ENCODE measurements at regions not wholly inside any gene's neighbourhood (a gene's known extent, or its start where the extent isn't known, plus 50 kb on each side); places are given as distances from the start of the nearest gene placed in this dataset.
"Not testable (repeated sequence)": the region's sequence is repeated elsewhere in the genome, so short reads cannot be mapped to it uniquely, and the experiment has no call there.

GRCh38 chr14:71399057-71399487 lies 491.8 kb downstream of the PCNX1 start:
- DNase-seq: no peak

GRCh38 chr14:71400871-71401321 lies 493.6 kb downstream of the PCNX1 start:
- no peak for DNase-seq

GRCh38 chr14:71402415-71402814 lies 495.2 kb downstream of the PCNX1 start:
- not testable (repeated sequence) for DNase-seq

- DNase-seq: peak; percentile 3
These were observed 496.4 kb downstream of the PCNX1 start for GRCh38 chr14:71403656-71404055.

DNA sequence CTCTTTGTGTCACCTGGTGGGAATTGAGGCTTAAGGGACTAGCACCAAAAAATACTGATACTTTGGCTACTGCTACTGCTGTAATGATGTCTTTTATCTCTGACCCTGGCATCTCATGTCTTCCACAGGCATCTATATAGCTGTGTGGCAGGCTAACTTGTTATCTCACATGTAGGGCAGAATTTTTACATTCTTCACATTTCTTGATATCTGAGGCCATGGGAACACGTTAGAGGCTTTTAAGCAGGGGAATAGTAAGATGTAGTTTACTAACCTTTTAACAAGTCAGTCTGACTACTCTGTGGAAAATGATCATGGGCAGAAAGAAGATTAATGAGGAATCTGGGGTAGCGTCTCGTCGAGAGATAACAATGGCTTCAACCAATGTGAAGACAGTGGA lies 498.4 kb downstream of the PCNX1 start:
- DNase-seq: no peak

- DNase-seq: no peak
These were observed 501.2 kb downstream of the PCNX1 start for GRCh38 chr14:71408362-71409030.

GRCh38 chr14:71410578-71411284 lies 503.5 kb downstream of the PCNX1 start:
- DNase-seq: no peak

DNA sequence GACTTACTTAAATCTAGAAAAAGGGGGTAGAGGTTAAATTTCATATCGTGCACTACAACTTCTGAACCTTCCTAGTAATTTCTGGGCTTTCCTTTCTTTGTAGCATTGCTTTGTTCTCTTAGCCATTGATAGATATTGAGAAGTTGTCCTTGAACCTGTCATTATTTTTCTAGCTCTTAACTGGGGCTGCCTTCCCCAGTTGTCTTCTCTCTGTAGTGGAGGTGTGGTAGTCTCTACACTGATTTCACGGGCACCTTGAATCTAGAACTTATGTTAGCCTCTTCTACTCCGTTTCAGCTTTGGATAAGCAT lies 504.0 kb downstream of the PCNX1 start:
- DNase-seq: no peak

- DNase-seq: no peak
These were observed 504.5 kb downstream of the PCNX1 start for GRCh38 chr14:71411738-71412137.

DNA sequence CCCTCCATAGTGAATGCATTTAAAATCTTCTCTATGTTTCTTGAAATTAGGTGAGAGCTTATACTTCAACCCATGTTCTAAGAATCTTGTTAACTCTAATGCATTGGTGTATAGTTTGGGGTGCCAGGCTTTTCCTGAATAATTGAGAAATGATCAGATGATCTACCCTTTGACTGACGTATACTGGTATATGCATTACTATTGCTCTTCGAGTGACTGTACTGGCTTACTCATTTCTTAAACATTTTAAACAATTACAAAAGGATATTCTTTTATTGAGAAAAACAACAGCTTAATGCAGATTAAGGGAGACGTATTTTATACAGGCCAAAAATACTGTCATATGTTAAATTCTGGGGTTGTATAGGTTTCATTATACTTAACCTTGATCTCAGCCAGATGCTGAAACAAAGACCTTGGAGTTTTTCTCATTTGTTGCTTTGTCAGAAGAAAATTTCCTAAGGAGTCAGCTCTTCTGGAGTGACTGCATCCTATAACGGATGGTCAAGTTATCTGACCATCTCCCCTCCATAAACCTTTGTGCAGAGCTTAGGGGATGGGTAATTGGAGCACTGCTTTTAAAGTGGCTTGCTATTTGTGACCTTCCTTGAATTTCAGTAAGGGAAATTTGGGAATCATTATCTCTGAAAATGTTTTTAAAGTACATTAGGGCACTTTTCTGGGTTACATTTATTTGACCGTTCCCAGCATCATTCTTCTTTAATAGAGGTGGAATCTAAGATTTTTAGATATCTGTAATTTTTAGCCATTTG lies 507.6 kb downstream of the PCNX1 start:
- no peak for DNase-seq

- DNase-seq: no peak
These were observed 508.1 kb downstream of the PCNX1 start for GRCh38 chr14:71415404-71415690.

DNA sequence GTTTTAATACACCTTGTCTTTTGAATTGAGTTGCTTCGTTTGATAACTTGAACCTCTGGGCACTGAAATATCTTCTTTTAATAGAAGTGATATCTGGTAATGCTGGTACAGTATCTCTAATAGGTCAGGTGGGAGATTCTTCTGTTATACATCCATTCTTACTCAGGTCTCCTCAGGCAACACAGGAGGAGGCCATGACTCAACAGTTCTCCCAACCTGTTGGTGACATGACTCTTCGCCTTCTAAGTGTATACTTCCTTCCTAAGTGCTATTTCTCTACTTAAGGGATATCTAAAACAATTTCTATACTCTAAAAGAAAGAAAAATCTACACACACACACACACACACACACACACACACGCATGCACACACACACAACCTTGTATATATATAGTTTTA lies 509.1 kb downstream of the PCNX1 start:
- DNase-seq: no peak

DNA sequence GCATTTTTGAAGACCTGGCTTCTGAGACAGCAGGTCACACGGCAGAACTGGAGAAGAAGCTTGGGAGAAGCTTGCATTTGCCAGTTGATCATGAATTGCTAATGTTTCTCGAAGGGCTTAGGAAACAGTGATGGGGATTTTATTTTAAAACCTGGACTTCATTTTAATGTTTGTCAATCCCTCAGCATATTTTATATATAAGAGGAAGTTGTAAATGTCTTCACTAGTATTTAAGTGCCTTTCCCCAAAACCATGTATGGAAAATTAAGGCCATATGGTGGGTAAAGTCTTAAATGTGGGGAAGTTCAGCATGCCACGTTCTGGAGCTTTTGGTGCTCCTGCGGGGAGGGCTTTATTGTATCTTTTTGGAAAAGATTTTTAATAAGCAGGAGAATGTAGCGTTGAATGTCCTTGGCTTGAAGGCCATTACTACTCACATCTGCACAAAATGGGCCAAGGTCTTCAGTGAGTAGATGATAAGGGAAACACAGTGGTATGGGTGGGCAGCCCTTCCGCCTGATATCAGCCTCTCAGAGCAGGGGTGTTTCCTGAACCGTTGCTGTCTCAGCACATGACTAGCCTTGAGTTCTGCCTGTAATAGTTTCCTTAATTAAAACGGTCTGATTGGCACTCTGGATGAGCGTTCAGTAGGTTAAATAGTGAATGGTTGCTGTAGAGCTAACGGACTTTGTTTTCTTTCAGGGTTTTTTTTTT lies 511.4 kb downstream of the PCNX1 start:
- no peak for DNase-seq

DNA sequence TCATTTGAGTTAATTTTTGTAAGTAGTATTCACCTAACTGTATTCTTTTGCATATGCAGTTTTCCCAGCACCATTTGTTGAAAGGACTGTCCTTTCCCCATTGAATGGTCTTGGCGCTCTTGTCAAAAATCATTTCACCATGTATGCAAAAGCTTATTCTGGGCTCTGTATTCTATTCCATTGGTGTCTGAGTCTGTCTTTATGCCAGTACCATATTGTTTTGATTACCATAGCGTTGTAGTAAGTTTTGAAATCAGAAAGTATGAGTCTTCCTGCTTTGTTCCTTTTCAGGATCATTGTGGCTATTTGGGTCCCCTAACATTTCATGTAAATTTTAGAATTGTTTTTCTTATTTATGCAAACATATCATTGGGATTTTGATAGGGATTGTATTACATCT lies 508.7 kb upstream of the RGS6 start:
- no peak for DNase-seq

DNA sequence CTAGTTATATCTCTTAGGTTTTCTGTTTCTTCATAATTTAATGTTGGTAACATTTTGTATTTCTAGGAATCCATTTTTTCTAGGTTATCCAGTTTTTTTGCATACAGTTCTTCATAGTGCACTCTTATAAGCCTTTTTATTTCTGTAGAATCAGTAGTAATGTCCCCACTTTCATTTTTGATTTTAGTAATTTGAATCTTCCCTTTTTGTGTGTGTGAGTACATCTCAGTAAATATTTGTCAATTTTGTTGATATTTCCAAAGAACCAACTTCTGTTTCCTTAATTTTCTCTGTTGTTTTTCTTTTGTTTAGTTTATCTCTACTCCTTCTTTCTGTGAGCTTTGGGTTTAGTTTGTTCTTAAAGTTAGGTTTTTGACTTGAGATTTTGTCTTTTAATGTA lies 507.3 kb upstream of the RGS6 start:
- no peak for DNase-seq

DNA sequence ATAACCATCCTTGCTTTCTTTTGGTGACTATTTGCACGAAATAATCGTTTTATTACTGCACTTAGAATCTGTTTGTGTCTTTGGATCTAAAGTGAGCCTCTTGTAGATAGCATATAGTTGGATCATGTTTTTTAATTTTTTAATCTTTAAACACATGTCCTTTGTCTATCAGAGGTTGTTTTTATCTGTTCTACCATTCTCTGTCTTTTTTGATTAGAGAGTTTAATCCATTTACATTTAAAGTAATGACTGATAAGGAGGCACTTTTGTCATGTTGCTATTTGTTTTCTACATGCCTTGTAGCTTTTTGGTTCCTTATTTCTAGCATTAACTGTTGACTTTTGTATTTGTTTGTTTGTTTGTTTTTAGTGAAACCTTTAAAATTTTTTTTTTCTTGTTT lies 506.2 kb upstream of the RGS6 start:
- DNase-seq: no peak

- no peak for DNase-seq
These were observed 502.3 kb upstream of the RGS6 start for GRCh38 chr14:71429902-71430301.

GRCh38 chr14:71430321-71430677 lies 501.9 kb upstream of the RGS6 start:
- no peak for DNase-seq

- DNase-seq: no peak
These were observed 501.4 kb upstream of the RGS6 start for GRCh38 chr14:71430678-71431376.

DNA sequence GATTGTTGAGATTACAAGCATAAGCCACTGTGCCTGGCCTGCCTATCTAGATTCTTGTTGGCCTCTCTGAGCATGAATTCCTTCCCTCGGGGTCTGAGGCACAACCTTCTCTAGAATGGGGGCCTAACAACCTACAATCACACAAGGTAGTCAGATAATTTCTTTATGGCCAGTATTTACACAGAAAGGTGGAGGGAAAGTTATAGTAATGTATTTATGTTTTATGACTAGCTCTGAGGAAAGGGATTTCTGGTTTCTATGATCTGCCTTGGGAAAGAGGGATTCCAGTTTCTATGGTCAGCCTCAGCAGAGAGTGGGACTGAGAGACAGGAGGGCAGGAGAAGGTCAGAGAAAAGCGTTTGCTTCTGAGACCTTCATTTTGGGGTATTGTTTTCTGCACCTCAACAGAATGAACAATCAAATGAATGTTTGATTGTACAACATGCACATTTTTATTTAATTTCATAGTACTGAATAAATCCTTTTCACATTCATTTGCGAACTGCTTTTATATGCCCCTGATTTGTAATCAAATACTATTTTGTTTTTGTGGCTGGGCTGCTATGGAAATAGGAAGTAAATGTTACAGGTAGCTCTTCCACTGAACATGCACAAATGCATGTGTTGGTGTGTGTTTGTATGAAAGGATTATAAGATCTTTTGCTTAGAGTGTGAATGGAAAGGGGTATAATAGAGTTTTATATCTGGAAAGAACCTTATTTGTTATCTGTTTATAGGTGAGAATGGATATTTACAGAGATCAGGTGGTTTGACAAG lies 499.7 kb upstream of the RGS6 start:
- DNase-seq: no peak

- no peak for DNase-seq
These were observed 498.9 kb upstream of the RGS6 start for GRCh38 chr14:71433303-71433702.

DNA sequence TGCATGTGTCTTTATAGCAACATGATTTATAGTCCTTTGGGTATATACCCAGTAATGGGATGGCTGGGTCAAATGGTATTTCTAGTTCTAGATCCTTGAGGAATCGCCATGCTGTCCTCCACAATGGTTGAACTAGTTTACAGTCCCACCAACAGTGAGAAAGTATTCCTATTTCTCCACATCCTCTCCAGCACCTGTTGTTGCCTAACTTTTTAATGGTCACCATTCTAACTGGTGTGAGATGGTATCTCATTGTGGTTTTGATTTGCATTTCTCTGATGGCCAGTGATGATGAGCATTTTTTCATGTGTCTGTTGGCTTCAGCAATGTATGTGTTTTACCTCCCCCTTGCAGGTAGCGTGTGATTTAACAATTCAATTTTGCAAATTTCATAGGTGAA lies 496.6 kb upstream of the RGS6 start:
- not testable (repeated sequence) for DNase-seq
